ENCODE measurements at regions not wholly inside any gene's neighbourhood (a gene's known extent, or its start where the extent isn't known, plus 50 kb on each side); places are given as distances from the start of the nearest gene placed in this dataset.

GRCh38 chr13:80598189-80598588, 257.3 kb upstream of the SPRY2 start:
- no peak for DNase-seq

DNA sequence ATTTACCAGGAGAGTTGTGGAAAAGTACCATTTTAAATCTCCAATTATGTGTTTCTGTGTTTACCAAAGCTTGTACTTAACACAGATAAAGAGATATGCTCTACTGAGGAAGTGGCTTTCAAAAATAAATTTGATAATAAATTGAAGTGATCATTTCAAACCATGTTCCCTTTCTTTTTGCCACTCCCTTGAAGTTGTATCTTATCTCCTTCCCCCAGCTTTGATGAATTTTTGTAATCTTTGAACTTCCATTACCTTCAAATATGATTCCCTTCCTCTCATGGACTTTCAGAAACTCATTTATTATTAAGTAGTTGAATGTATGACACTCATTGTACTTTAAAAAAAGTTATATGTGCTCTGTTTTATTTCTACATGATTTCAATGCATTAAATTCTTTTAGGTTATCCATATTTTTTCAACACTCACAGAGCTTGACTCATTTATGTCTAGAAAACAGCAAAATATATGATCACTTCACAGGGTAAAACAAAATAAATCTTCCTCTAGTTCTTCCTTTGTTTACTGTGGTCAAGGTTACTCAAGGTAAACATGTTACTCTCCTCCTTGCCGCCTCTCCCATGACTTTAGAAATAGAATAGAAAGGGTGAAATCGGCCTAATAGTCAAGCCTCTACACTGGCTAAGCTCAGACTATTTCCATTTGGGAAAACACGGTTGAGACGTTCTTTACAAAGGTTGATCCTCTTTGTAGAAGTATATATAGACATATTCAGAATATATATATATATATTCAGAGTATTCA, 251.2 kb upstream of the SPRY2 start:
- no peak for DNase-seq

- no peak for DNase-seq
Observed at GRCh38 chr13:80590551-80590950, 249.6 kb upstream of the SPRY2 start.

GRCh38 chr13:80586356-80586755, 245.4 kb upstream of the SPRY2 start:
- no peak for DNase-seq

DNA sequence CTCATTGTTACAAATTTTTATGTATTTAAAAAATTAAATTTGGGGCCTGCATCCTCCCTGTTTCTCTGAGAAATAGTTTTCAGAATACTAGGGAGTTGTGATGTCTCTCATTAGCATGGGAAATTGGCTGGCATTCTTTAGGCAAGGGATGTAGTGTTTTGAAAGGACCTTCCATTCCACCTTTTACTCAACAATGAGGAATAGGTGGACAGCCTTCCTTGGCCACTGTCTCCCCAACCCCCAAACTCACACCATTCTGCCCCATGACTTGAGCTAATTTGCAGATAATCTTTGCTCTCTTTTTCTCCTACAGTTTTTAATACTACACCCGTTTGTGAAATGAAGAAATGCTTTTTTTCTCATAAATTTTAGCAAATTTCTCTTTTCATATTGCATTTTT, 244.6 kb upstream of the SPRY2 start:
- no peak for DNase-seq

DNA sequence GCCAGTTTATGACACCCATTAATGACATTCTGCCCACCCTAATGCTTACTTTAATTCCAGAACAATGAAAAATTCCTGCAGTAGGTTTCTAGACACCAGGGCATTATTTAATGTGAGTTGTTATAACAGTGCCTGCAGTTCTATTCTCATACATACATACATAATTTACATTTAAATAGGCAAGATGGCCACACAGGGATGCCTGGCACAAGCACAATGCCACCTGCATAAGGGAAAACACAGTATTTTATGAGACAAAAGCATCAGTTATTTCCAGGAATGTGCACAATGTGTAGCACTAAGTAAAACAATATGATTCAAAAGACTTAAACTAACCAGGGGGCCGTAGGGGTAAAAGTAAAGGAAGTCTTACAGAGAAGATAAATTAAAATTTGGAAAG, 243.9 kb upstream of the SPRY2 start:
- no peak for DNase-seq

- no peak for DNase-seq
Observed at GRCh38 chr13:80584306-80584705, 243.4 kb upstream of the SPRY2 start.

DNA sequence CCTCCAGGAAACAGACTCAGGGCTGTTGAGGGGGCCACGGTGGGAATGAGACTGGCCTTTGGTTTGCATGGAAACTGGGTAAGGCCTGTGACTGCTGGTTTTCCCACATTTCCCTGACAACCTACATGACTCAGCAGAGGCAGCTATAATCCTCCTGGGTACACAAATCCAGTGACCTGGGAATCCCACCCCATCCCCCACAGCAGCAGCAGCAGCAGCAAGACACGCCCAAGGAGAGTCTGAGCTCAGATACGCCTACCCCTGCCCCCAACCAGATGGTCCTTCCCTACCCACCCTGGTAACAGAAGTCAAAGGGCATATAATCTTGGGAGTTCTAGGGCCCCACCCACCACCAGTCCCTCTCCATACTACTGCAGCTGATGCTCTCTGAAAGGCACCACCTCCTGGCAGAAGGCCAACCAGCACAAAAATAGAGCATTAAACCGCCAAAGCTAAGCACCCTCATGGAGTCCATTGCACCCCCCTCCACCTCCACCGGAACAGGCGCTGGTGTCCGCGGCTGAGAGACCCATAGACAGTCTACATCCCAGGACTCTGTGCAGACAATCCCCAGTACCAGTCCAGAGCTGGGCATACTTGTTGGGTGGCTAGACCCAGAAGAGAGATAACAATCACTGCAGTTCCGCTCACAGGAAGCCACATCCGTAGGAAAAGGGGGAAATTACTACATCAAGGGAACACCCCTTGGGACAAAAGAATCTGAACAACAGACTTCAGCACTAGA, 237.2 kb upstream of the SPRY2 start:
- DNase-seq = no peak

- DNase-seq = no peak
Observed at GRCh38 chr13:80577285-80577684, 236.4 kb upstream of the SPRY2 start.

DNA sequence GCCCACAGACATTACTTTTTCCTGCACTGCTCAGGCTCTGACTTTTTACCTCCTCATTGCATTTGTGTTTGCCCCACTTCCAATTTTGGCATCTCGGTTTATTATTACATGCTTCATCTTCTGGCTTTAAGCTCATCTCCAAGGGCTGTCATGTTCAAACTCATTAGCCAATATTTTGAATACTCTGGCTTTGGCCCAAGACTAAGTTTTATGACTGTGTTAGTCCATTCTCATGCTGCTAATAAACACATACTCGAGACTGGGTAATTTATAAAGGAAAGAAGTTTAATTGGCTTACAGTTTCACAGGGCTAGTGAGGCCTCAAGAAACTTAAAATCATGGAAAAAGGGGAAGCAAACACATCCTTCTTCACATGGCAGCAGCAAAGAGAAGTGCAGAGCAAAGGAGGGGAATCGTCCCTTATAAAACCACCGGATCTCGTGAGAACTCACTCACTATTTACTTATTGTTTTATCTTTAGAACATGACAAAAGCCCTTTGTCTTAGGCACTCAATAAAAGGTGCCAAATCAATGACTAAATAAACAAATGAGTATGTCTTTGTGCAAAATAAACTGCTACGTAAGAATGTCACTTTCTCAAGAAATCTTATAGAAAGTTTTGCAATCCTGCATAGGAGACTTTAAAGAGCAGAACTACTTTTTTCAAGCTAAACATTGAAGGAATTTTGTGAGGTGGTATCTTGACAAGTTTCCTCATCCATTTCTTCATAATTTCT, 233.4 kb upstream of the SPRY2 start:
- no peak for DNase-seq

GRCh38 chr13:80572923-80573316, 232.0 kb upstream of the SPRY2 start:
- DNase-seq = no peak

GRCh38 chr13:80572308-80572922, 231.5 kb upstream of the SPRY2 start:
- DNase-seq = no peak

- no peak for DNase-seq
Observed at GRCh38 chr13:80571346-80572307, 230.7 kb upstream of the SPRY2 start.

DNA sequence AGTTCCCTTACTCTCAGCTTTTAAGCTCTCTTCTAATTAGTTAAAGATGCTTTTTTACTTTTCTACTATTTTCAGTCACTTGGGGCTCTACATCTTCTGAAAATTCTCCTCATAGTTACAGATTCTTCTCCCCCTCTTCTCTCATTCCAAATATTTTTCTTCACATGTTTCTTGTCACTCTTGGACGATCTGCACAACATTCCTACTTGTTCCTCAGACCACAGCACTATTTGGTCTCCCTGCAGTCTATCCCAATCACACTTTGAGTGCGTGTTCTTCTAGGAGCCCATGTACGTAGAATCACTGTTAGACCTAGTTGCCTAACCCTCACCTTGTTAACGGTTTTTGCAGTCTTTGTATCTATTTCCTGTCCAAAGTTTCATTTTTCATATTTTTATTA, 222.5 kb upstream of the SPRY2 start:
- no peak for DNase-seq

GRCh38 chr13:80562433-80563156, 221.7 kb upstream of the SPRY2 start:
- DNase-seq = no peak

GRCh38 chr13:80560609-80561008, 219.7 kb upstream of the SPRY2 start:
- no peak for DNase-seq

DNA sequence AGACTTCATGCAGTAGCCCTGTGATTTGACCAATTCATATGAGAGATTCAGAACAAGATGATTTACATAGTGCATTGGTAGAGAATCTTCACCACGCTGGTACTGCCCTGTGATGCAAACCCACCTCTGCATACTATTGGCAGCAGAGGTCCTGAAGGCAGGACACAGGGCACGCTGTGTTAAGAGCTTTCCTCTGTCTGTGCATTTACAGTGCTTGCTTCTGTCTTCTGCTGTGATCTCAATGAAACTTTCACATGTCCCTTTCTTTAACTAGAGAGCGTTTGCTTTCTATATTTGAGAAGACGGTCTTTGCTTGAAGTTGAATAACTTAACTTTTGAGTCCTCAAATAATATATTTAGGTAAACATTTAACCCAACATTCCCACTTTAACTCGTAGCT, 219.0 kb upstream of the SPRY2 start:
- DNase-seq = no peak

DNA sequence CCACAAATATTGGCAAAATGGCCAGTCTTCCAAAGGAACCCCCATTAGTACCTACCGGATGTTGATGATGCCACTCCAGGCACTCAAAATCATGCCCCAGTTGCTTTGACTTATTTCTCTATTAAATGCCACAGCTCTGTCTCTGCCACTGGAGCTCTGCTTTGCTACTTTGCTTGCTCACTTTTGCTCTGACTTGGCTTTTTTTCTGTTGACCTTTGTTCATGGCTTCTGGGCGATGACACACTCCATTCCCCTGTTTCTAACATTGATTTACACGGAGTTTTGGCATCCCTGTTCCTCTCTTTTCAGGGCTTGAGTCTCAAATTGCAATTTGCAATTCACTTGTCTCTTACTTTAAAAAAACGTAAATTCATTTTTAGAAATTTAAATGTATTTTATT, 217.1 kb upstream of the SPRY2 start:
- no peak for DNase-seq

GRCh38 chr13:80555796-80556678, 215.1 kb upstream of the SPRY2 start:
- no peak for DNase-seq

DNA sequence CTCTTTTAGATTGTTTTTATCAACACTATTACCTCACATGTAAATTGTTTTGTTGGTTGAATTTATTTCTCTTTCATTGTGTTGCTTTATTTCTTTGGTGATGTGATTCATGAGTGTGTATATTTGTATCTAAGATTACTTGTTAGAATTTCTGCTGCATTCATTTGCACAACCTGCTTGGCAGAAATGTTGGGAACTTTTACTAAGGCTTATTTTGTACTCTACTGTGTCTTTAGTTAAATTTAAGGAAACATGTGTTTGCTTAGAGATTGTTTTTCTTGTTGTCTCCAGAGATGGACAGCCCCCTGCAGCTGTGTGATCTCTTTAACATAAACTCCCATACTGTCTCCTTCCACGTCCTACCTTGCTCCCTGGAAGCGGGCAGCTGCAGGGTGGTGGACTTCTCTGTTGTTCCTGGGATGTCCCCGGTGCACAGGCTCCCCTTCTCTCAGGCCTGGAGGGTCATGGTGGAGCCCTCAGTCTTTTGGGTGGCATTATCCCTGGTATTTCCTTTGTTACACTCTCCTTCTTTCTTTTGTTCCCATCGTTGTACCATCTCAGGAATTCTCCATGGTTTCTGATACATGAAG, 212.0 kb upstream of the SPRY2 start:
- no peak for DNase-seq
